ENCODE measurements at regions not wholly inside any gene's neighbourhood (a gene's known extent, or its start where the extent isn't known, plus 50 kb on each side); places are given as distances from the start of the nearest gene placed in this dataset.
"Not testable (repeated sequence)": the region's sequence is repeated elsewhere in the genome, so short reads cannot be mapped to it uniquely, and the experiment has no call there.

DNA sequence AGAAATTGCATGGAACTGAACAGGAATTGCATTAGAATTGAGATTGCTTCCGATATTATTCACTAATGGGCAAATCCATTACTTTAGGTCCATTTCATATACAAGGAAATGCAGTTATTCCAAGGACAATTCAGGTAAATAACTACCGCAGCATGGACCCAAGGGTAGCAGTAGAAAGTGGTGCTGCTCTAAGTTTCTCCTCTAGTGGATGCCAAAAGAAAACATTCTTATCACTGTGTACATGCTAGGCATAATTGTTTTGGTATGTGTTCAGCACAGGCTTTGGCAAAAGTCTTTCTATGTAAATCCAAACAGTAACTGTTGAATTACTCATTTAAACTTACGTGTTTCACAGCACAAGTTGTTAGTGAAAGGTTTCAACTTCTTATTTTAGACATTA lies 890.1 kb upstream of the ADAMTS5 start:
- not testable (repeated sequence) for ATAC-seq (ENCODE audit: insufficient read depth, low read depth); H4K20me1 ChIP-seq (ENCODE audit: insufficient read depth, low read length); H3K9me3 ChIP-seq (ENCODE audit: insufficient read depth, low read length, severe bottlenecking); H2AFZ ChIP-seq (ENCODE audit: low read depth, low read length); H3K4me1 ChIP-seq (ENCODE audit: insufficient read depth, low read length); H3K36me3 ChIP-seq (ENCODE audit: insufficient read depth, low read length); H3K9ac ChIP-seq (ENCODE audit: low read depth, low read length); H3K27ac ChIP-seq (ENCODE audit: low read length); H3K27me3 ChIP-seq (ENCODE audit: insufficient read depth, low read length, poor library complexity); H3K79me2 ChIP-seq (ENCODE audit: insufficient read depth, low read length); H3K4me2 ChIP-seq (ENCODE audit: insufficient read depth, low read length); H3K4me3 ChIP-seq (ENCODE audit: low read depth in 1 of 2, low read length in 2 of 2); DNase-seq

DNA sequence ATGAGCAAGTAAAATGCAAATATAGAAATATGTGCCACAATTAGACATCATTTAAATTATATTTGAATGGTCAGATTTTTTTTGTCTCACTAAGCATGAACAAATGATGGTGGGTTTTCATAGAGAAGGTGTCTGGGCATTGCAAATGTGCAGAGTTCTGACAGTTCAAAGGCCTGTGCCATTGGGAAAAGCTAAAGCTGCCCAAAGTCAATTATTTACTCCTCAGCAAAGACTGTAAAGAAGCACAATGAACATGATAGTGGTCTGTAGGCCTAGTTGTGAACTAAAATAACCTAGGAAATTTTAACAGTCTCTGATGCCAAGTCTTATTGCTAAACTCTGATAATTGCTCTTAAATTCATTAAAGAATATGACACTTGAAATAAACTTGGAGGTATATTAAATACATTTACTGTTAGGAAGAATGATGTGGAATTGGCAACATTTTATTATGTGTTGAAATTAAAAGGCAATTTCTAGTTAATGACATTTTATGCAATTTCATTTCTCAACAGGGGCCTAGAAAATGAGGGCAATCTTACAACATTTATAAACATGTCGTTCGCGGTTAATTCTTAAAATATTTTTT lies 874.3 kb upstream of the ADAMTS5 start:
- no peak overlapping the region for H3K4me2 ChIP-seq (ENCODE audit: insufficient read depth, low read length)
- no peak for DNase-seq

DNA sequence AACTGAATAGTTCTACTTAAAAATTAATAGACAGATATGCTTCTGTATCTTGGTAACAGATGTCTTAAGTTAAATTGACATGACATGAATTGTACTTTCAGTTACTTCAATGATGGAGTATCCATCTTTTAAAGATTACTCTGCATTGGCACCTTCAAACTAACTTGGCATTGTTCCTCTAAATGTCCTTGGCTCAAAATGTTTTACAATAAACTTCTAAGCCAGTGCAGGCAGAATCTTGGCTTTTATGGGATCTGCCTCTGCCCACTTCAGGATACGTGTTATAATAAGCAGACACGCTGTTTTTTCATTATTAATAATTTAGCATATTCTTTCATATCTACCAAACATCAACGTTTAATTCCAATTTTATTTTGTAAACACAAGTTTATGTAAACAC lies 873.4 kb upstream of the ADAMTS5 start:
- ATAC-seq (ENCODE audit: insufficient read depth, low read depth) (no peak), DNase-seq (no peak)
- TF ChIP-seq EZH2 (IDR thresholded peaks at IDR 0.05; ENCODE audit: borderline replicate concordance, low read depth, low read length, severe bottlenecking), result no peak
- TF ChIP-seq, protein P1, sequence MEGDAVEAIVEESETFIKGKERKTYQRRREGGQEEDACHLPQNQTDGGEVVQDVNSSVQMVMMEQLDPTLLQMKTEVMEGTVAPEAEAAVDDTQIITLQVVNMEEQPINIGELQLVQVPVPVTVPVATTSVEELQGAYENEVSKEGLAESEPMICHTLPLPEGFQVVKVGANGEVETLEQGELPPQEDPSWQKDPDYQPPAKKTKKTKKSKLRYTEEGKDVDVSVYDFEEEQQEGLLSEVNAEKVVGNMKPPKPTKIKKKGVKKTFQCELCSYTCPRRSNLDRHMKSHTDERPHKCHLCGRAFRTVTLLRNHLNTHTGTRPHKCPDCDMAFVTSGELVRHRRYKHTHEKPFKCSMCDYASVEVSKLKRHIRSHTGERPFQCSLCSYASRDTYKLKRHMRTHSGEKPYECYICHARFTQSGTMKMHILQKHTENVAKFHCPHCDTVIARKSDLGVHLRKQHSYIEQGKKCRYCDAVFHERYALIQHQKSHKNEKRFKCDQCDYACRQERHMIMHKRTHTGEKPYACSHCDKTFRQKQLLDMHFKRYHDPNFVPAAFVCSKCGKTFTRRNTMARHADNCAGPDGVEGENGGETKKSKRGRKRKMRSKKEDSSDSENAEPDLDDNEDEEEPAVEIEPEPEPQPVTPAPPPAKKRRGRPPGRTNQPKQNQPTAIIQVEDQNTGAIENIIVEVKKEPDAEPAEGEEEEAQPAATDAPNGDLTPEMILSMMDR (IDR thresholded peaks at IDR 0.05; ENCODE audit: borderline replicate concordance, extremely low read depth, low read length, poor library complexity, severe bottlenecking), result no peak
- no peaks in the 10 kb centered on the region for H3K9me3 ChIP-seq (ENCODE audit: insufficient read depth, low read length, severe bottlenecking)
- no peaks in the 10 kb centered on the region for H3K27me3 ChIP-seq (ENCODE audit: insufficient read depth, low read length, poor library complexity)
- no peaks in the 10 kb centered on the region for H3K36me3 ChIP-seq (ENCODE audit: insufficient read depth, low read length)
- no peaks in the 10 kb centered on the region for H4K20me1 ChIP-seq (ENCODE audit: insufficient read depth, low read length)
- H3K4me2 ChIP-seq (ENCODE audit: insufficient read depth, low read length), result no peak overlapping the region
- no peak overlapping the region for H2AFZ ChIP-seq (ENCODE audit: low read depth, low read length)
- H3K4me3 ChIP-seq (ENCODE audit: low read depth in 1 of 2, low read length in 2 of 2), result no peak overlapping the region
- H3K9ac ChIP-seq (ENCODE audit: low read depth, low read length), result no peak overlapping the region
- no peaks in the 10 kb centered on the region for H3K4me1 ChIP-seq (ENCODE audit: insufficient read depth, low read length)
- no peak overlapping the region for H3K27ac ChIP-seq (ENCODE audit: low read length)
- H3K79me2 ChIP-seq (ENCODE audit: insufficient read depth, low read length), result no peaks in the 10 kb centered on the region

More for the DNA sequence above, 874.3 kb upstream of the ADAMTS5 start:
- Histone ChIP-seq H3K79me2 (ENCODE audit: insufficient read depth, low read length) (no peaks in the 10 kb centered on the region), H3K27me3 (ENCODE audit: insufficient read depth, low read length, poor library complexity) (no peaks in the 10 kb centered on the region), H3K9ac (ENCODE audit: low read depth, low read length) (no peak overlapping the region), H3K27ac (ENCODE audit: low read length) (no peak overlapping the region), H3K4me1 (ENCODE audit: insufficient read depth, low read length) (no peaks in the 10 kb centered on the region), H4K20me1 (ENCODE audit: insufficient read depth, low read length) (no peaks in the 10 kb centered on the region), H3K9me3 (ENCODE audit: insufficient read depth, low read length, severe bottlenecking) (no peaks in the 10 kb centered on the region), H3K36me3 (ENCODE audit: insufficient read depth, low read length) (no peaks in the 10 kb centered on the region), H3K4me3 (ENCODE audit: low read depth in 1 of 2, low read length in 2 of 2) (no peak overlapping the region), H2AFZ (ENCODE audit: low read depth, low read length) (no peak overlapping the region)
- TF ChIP-seq, protein P1 (IDR thresholded peaks at IDR 0.05; ENCODE audit: borderline replicate concordance, extremely low read depth, low read length, poor library complexity, severe bottlenecking), result no peak
- no peak for TF ChIP-seq EZH2 (IDR thresholded peaks at IDR 0.05; ENCODE audit: borderline replicate concordance, low read depth, low read length, severe bottlenecking)
- ATAC-seq (ENCODE audit: insufficient read depth, low read depth), result no peak

DNA sequence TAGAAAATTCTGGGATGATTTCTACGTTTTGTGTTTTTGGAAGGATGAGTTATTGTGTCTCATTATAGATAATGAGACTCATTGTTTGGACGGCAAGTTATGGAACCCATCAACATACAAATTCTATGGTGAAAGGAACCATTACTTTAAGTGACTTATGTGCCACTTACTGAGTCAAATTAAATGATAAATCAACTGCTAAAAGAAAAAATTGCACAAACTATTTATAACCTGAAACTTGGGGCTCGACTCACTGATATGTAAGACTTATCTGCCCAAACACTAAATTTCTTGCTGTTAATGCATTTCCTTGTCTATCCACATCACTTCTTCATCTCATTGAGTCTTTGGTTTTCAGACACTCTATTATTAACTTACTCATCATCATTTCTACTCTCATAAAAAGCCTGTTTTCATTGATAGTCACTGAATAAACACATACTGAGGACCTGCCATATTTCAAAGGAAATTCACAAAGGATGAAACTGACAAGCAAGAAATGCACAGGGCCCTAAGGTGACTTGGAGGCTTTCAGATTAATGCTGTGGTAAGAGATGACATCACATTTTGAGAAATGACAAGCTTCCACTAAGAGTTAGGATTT lies 872.7 kb upstream of the ADAMTS5 start:
- H3K4me2 ChIP-seq (ENCODE audit: insufficient read depth, low read length), result no peak overlapping the region
- no peaks in the 10 kb centered on the region for H4K20me1 ChIP-seq (ENCODE audit: insufficient read depth, low read length)
- H3K9ac ChIP-seq (ENCODE audit: low read depth, low read length), result no peak overlapping the region
- H3K27me3 ChIP-seq (ENCODE audit: insufficient read depth, low read length, poor library complexity), result no peaks in the 10 kb centered on the region
- H3K36me3 ChIP-seq (ENCODE audit: insufficient read depth, low read length), result no peaks in the 10 kb centered on the region
- no peaks in the 10 kb centered on the region for H3K79me2 ChIP-seq (ENCODE audit: insufficient read depth, low read length)
- H3K4me1 ChIP-seq (ENCODE audit: insufficient read depth, low read length), result no peaks in the 10 kb centered on the region
- no peak overlapping the region for H3K4me3 ChIP-seq (ENCODE audit: low read depth in 1 of 2, low read length in 2 of 2)
- ATAC-seq (ENCODE audit: insufficient read depth, low read depth) (no peak), DNase-seq (no peak)
- no peaks in the 10 kb centered on the region for H3K9me3 ChIP-seq (ENCODE audit: insufficient read depth, low read length, severe bottlenecking)
- no peak overlapping the region for H3K27ac ChIP-seq (ENCODE audit: low read length)
- TF ChIP-seq EZH2 (IDR thresholded peaks at IDR 0.05; ENCODE audit: borderline replicate concordance, low read depth, low read length, severe bottlenecking), result no peak
- TF ChIP-seq, protein P1 (IDR thresholded peaks at IDR 0.05; ENCODE audit: borderline replicate concordance, extremely low read depth, low read length, poor library complexity, severe bottlenecking), result no peak
- H2AFZ ChIP-seq (ENCODE audit: low read depth, low read length), result no peak overlapping the region
